ENCODE measurements at regions not wholly inside any gene's neighbourhood (a gene's known extent, or its start where the extent isn't known, plus 50 kb on each side); places are given as distances from the start of the nearest gene placed in this dataset.

- no peak for DNase-seq
Observed at GRCh38 chr5:135085936-135086725, 52.1 kb upstream of the PITX1 start.

DNA sequence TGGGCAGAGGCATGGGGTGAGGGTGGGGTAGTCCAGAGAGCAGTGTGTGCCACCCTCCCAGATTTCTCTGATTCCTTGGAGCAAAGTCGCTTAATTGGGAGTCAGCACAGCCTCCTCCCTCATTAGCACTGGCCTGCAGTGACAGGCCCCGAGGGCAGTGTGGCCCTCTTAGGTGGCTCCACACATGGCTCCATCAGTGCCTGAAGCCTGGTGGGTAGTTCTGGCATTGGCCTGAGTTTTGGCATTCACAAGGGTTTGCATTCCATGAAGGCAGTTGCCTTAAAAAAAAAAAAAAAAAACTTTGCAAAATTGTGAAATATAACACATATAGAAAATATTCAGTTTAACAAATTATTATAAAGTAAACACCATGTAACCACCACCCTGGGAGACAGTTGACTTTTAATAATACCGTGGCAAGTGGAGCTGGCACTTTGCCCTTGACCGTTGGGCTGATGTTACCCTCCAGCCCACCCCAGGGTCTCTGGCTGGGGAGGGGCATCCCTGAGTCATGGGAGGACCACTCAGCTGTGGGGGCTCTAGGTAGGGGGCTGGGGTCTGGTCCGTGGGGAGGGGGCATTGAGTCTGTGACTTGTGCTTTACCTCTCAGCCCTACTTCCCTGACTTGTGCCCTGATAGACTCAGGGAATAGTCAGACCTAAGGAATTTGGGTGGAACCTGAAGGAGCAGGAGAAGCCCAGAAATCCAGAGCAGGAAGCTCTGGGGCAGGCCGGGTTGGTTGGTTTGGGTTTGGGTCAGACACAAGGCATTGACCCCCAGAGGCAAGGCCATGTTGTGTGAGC, 51.3 kb upstream of the PITX1 start:
- no peak for DNase-seq

All from CD4-positive, alpha-beta T cell treated with Interleukin-4 for 1 hour (primary cell).